ENCODE measurements at regions not wholly inside any gene's neighbourhood (a gene's known extent, or its start where the extent isn't known, plus 50 kb on each side); places are given as distances from the start of the nearest gene placed in this dataset.

- DNase-seq (ENCODE audit: low spot score), result no peak
Measured at GRCh38 chr2:6526093-6526824, 339.4 kb downstream of the CMPK2 start.

- DNase-seq (ENCODE audit: low spot score), result no peak
Measured at GRCh38 chr2:6531304-6531703, 334.4 kb downstream of the CMPK2 start.

GRCh38 chr2:6535572-6535971 lies 330.1 kb downstream of the CMPK2 start:
- DNase-seq (ENCODE audit: low spot score), result no peak

GRCh38 chr2:6538607-6539006 lies 327.1 kb downstream of the CMPK2 start:
- DNase-seq (ENCODE audit: low spot score), result no peak

- DNase-seq (ENCODE audit: low spot score), result no peak
Measured at GRCh38 chr2:6545336-6545735, 320.4 kb downstream of the CMPK2 start.

- DNase-seq (ENCODE audit: low spot score), result no peak
Measured at GRCh38 chr2:6545795-6546194, 319.9 kb downstream of the CMPK2 start.

- no peak for DNase-seq (ENCODE audit: low spot score)
Measured at GRCh38 chr2:6554466-6554865, 311.2 kb downstream of the CMPK2 start.

- DNase-seq (ENCODE audit: low spot score), result no peak
Measured at GRCh38 chr2:6556755-6557154, 309.0 kb downstream of the CMPK2 start.

GRCh38 chr2:6557737-6558136 lies 308.0 kb downstream of the CMPK2 start:
- DNase-seq (ENCODE audit: low spot score), result no peak

- no peak for DNase-seq (ENCODE audit: low spot score)
Measured at GRCh38 chr2:6562771-6563170, 302.9 kb downstream of the CMPK2 start.

GRCh38 chr2:6564326-6564725 lies 301.4 kb downstream of the CMPK2 start:
- no peak for DNase-seq (ENCODE audit: low spot score)

- no peak for DNase-seq (ENCODE audit: low spot score)
Measured at GRCh38 chr2:6574121-6574520, 291.6 kb downstream of the CMPK2 start.

GRCh38 chr2:6576302-6576701 lies 289.4 kb downstream of the CMPK2 start:
- no peak for DNase-seq (ENCODE audit: low spot score)

GRCh38 chr2:6577960-6578359 lies 287.7 kb downstream of the CMPK2 start:
- DNase-seq (ENCODE audit: low spot score), result no peak

- no peak for DNase-seq (ENCODE audit: low spot score)
Measured at GRCh38 chr2:6578416-6578815, 287.3 kb downstream of the CMPK2 start.

GRCh38 chr2:6579281-6579680 lies 286.4 kb downstream of the CMPK2 start:
- DNase-seq (ENCODE audit: low spot score), result no peak

GRCh38 chr2:6580982-6581381 lies 284.7 kb downstream of the CMPK2 start:
- DNase-seq (ENCODE audit: low spot score), result no peak

GRCh38 chr2:6589150-6589549 lies 276.6 kb downstream of the CMPK2 start:
- DNase-seq (ENCODE audit: low spot score), result no peak

GRCh38 chr2:6590442-6590841 lies 275.3 kb downstream of the CMPK2 start:
- no peak for DNase-seq (ENCODE audit: low spot score)

- no peak for DNase-seq (ENCODE audit: low spot score)
Measured at GRCh38 chr2:6602471-6602870, 263.2 kb downstream of the CMPK2 start.

GRCh38 chr2:6605836-6606505 lies 259.7 kb downstream of the CMPK2 start:
- DNase-seq (ENCODE audit: low spot score), result no peak

GRCh38 chr2:6617794-6618193 lies 247.9 kb downstream of the CMPK2 start:
- DNase-seq (ENCODE audit: low spot score), result no peak

GRCh38 chr2:6618201-6618600 lies 247.5 kb downstream of the CMPK2 start:
- no peak for DNase-seq (ENCODE audit: low spot score)

- DNase-seq (ENCODE audit: low spot score), result no peak
Measured at GRCh38 chr2:6623746-6624145, 242.0 kb downstream of the CMPK2 start.

All from CD4-positive, alpha-beta T cell treated with Interleukin-6 at 100 ng/mL for 8 hours (primary cell).